Caki2 (cell line): ENCODE measurements at regions not wholly inside any gene's neighbourhood (a gene's known extent, or its start where the extent isn't known, plus 50 kb on each side); places are given as distances from the start of the nearest gene placed in this dataset.
A peak's percentile ranks its signal among the peaks of the same experiment; 100 is the strongest.
"Not testable (repeated sequence)": the region's sequence is repeated elsewhere in the genome, so short reads cannot be mapped to it uniquely, and the experiment has no call there.

Experiments used
- DNase-seq: peaks from one replicate; pipeline ENCODE4 v3.0.0-alpha.2; 2015; ENCODE audit warnings: low read depth
- in situ Hi-C: cut with HindIII; loops from 2 replicates; pipeline ENCODE4 v1.10.0; 2016; ENCODE audit warnings: low sequenced_read_pairs, low pct_unique_long_range_greater_than_20kb, mixed read lengths

GRCh38 chr11:106496677-106497076 is 419.2 kb downstream of the AASDHPPT start:
- DNase-seq, result no peak
- in situ Hi-C loops, result no loop called here

DNA sequence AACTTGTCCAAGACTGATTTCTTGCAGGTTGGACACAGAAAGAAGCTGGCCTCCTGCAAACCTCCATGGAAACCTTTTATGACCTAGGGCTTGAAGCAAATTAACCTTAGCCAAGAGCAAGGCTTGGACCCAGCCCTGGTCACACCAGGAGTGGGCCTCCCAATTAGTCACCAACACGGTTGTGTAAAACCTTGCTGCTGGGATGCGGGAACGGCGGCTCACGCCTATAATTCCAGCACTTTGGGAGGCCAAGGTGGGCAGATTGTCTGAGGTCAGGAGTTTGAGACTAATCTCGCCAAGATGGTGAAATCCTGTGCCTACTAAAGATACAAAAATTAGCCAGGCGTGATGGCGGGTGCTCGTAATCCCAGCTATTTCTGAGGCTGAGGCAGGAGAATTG is 419.9 kb downstream of the AASDHPPT start:
- no peak for DNase-seq
- in situ Hi-C loops, result no loop called here

- no peak for DNase-seq
- in situ Hi-C loops, result no loop called here
Observed at GRCh38 chr11:106497822-106498221, 420.4 kb downstream of the AASDHPPT start.

DNA sequence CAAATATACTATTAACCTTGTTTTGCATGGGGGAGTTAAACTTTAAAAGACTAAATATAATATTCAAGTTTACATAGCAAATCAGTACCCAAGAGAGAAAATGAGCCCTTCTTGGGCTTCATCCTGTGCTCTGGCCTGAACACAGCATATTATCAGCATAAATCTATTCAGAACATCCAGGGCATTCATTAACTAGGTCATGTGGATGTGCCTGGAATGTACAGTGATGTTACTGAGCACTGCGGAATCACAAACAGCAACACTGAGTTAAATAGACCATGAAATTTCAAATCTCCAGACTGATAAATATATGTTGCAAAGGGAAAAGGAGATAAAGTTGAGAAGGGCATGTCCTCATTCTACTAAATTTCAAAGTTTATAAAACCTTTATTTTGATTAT is 426.4 kb downstream of the AASDHPPT start:
- DNase-seq, result peak; percentile 65
- in situ Hi-C loops, result no loop called here

GRCh38 chr11:106507645-106508306 is 430.3 kb downstream of the AASDHPPT start:
- in situ Hi-C loops, result no loop called here
- no peak for DNase-seq

GRCh38 chr11:106514706-106515105 is 437.2 kb downstream of the AASDHPPT start:
- DNase-seq, result no peak
- in situ Hi-C loops, result no loop called here

- in situ Hi-C loops, result no loop called here
- DNase-seq, result no peak
Observed at GRCh38 chr11:106517426-106517825, 440.0 kb downstream of the AASDHPPT start.

GRCh38 chr11:106520146-106520912 is 442.9 kb downstream of the AASDHPPT start:
- no peak for DNase-seq
- in situ Hi-C loops, result no loop called here

DNA sequence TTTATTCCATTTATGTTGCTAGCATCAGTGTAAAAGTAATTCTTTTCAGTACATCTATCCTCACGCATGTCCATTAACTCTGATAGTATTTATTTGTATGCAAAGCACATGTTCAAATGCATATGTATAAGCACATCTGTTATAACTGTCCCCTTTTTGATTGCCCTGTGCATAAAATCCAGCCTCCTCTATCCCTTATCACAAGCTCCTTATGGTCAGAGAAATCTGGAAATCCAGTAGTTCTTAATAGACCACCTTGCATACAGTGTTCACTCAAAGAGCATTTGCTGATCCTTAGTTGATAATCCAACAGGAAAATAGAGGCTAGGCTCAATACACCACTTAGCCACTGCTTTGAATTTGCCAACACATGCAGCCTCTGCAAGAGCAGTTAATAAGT is 443.5 kb downstream of the AASDHPPT start:
- DNase-seq, result no peak
- in situ Hi-C loops, result no loop called here

DNA sequence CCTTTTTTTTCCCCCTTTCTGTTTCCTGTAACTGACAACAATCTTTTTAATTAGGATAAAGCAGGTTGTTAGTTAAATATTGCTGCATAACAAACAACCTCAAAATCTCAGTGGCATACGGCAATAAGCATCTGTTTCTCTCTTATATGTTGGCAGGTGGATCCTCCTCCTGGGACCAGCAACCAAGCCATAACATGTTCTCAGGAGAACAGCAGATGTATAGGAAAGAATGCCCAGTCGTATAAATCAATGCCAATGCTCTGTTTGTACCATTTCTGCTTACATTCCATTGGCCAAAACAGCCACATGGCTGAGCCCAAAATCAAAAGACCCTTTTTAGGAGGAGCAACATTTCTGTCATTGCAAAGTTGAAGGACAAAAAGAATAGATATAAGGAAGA is 445.7 kb downstream of the AASDHPPT start:
- DNase-seq, result no peak

GRCh38 chr11:106523921-106524320 is 446.5 kb downstream of the AASDHPPT start:
- in situ Hi-C loops, result no loop called here
- no peak for DNase-seq

More for the DNA sequence above, 445.7 kb downstream of the AASDHPPT start:
- in situ Hi-C loops, result no loop called here

- in situ Hi-C loops, result no loop called here
- DNase-seq, result no peak
Observed at GRCh38 chr11:106524436-106524835, 447.0 kb downstream of the AASDHPPT start.

GRCh38 chr11:106531648-106532047 is 454.2 kb downstream of the AASDHPPT start:
- DNase-seq, in situ Hi-C loops: not testable (repeated sequence)

DNA sequence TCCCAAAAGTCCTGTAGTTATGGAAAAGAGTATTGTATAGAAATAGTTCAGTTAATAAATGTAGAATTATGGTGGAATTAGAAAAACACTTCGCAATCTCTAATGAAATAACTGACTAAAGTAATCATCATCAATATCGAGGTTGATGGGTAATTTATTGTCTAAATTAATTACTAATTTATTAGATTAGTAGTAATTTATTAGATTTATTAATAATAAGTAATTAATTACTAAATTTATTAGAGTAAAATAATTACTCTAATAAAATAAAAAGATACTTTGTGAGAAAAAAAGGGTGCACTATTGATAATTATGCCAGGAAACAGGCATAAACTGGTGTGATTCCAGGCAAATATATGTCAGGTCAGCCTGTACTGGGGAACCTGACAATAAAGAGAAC is 455.6 kb downstream of the AASDHPPT start:
- no peak for DNase-seq
- in situ Hi-C loops, result no loop called here

DNA sequence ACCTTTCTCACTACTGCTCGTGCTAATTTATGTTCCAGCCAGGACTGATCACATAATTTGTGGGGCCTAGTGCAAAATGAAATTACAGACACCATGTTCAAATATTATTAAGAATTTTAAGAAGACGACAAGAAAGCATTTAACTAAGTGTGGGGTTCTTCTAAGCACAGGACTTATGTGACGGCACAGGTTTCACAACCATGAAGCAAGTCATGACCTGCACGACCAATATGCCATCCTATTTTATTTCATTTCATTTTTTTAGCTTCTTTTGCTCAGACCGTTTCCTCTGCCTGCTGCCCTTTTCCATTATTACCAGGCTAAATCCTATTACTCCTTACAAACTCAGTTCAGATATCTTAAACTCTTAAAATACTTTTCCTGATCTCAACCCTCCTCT is 462.5 kb downstream of the AASDHPPT start:
- in situ Hi-C loops, result no loop called here
- no peak for DNase-seq

DNA sequence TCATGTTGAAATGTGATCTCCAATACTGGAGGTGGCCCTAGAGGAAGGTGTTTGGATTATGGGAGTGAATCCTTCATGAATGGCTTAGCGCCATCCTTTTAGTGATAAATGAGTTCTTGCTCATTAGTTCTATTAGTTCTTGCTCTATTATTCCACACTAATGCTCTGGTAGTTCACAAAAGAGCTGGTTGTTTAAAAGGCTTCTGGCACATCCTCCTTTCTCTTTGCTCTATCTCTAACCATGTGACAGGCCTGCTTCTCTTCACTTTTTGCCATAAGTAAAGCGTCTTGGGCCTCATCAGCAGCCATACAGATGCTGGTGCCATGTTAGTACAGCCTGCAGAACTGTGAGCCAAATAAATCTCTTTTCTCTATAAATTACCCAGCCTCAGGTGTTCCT is 469.9 kb downstream of the GUCY1A2 start:
- in situ Hi-C loops, result no loop called here
- DNase-seq, result no peak

DNA sequence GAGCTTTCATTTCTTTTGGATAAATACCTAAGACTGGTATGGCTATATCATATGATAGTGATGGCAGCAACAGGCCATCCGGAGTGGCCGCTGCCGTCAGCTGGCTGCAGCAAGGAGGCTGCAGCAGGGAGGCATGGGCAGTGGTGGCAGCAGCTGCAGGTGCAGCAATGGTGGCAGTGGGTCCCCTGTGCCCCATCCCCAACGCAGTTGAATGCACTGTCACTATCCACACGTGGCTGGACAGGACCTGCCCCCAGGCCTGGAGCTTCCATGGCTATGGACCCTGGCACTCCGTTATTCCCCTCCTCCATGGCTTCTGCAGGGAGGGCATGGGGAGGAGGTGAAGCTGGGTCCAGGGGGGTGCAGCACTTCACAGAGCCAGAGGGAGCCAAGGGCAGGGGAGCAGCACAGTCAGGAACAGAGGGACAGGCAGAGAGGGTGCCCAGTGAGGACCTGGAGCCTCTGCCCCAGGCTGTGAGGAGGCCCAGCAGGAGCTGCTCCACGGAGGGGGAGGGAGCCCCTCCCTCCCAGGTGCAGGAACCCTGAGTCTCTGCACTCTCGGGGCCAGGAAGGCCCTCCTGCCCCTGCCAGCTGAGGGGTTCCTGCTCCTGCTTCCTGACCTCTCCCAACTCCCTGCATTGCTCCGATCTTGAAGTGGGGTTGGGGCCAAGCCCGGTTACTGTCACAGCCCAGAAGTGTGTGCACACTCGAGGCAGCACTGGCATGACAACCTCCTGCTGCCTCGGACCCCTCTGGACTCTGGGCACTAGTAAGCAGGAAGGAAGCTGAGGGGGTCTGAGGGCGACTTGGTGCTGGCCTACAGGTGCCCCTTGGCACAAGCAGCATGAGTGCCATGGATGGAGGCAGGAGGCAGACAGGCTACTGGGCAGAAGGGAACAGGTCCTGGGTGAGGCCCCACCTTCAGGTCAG is 466.3 kb downstream of the GUCY1A2 start:
- in situ Hi-C loops, result no loop called here
- DNase-seq, result no peak

DNA sequence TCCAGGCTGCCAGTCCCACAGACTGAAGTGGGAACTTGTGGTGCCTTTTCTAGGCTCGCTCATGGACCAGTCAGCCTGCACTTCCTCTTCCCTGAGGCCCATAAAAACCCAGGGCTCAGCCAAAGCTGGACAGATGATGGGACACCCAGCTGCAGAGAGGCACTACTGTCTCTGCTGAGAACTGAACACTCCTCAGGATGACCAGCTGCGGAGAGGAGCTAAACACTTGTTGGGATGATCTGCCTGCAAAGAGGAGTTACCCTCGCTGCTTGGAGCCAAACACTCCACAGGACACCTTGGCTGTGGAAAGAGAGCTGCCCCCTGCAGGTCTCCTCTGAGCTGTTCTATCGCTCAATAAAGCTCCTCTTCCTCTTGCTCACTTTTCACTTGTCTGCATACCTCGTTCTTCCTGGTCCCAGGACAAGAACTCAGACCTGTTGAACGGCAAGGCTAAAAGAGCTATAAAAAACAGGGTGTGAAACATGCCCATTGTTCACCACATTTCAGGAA is 465.5 kb downstream of the GUCY1A2 start:
- in situ Hi-C loops, result no loop called here

DNA sequence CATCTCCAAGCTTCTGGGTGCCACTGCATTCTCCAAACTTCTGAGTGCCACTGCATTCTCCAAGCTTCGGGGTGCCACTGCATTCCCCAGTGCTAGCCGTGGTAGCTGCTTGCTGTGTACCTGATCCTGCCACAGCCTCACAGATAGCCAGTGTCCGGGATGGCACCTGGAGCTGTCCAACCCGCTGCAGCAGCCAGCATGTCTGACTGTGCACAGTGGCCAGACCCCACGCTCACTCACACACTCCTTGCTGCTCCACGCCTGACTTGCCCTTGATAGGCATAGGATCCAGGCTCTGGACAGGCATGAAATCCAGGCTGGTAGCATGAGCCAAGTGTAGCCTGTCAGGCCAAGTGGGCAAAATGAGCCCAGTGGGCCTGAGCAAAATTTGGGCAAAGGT is 465.0 kb downstream of the GUCY1A2 start:
- no peak for DNase-seq
- in situ Hi-C loops, result no loop called here

More for the DNA sequence above, 465.5 kb downstream of the GUCY1A2 start:
- no peak for DNase-seq
